ENCODE measurements at regions not wholly inside any gene's neighbourhood (a gene's known extent, or its start where the extent isn't known, plus 50 kb on each side); places are given as distances from the start of the nearest gene placed in this dataset.

DNA sequence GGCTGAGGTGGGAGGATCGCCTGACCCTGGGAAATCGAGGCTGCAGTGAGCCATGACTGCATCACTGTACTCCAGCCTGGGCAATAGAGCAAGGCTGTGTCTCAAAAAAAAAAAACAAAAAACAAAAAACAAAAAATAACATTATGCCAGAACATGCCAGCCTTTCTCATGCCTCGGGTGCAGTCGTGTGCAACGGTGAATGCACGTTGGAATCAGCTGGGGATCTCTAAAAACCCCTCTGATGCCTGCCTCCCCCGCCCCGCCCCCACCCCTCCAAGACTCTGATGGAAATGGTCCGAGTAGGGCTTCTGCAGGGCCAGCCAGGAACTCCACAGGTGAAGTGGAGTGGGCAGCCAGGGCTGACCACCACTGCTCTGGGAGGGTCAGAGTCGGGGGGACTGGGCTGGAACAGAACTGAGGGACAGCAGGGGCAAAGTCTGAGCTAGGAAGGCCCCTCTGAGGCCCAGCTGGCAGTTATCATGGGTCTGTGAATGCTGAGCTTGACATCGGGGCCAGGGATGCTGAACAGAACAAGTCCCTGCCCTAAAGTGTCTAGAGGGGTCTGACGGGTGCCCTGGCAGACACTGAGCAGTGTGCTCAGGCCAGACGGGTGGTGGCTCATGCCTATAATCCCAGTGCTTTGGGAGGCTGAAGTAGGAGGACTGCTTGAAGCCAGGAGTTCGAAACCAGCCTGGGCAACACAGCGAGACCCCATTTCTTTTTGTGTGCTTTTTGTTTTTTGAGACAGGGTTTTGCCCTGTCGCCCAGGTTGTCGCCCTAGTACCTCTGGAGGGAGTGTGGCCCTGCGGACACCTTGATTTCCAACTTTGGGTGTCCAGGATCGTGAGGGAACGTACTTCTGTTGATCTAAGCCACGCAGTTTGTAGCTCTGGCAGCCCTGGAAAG is 193.4 kb upstream of the GSE1 start:
- DNase-seq, result no peak

- DNase-seq, result peak; percentile 78
Measured at GRCh38 chr16:85420501-85421337, 192.4 kb upstream of the GSE1 start.

DNA sequence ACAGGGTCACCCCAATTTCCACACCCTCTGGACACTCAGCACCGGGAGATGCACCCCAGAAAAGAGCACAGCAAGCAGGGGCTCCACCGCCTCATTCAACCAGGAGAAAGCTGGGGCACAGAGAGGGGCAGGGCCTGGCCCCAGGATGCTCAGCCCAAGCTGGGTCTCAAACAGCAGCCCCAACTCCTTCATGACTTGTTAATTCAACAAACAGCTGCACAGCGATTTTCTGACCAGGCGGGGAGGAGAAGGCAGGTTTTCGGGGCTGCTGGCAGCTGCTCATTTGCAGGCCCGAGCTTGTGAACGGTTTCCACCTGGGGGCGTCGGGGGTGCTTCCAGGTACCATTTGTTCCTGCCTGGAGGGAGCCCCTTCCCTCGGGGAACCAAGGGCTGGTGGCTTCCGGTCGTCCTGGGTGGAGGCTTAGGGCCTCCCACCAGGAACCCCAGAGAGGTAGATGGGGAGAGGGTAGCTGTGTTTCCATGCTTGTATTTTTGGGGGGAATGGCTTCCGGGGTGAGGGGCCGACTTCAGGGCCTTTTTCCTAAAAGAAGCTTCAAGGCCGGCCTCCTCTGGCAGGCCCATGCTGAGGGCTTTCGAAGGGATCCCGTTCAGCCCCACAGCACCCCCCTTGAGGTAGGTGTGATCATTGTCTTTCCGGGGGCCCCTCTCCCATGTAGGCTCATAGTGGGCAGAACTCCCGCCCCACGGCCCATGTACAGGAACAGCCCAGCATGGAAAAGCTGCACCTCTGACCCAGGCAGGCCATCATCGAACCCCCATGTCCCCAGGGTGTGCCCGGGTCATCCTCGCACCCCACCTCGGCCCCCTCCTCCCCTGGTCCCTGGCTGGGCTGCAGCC is 191.6 kb upstream of the GSE1 start:
- no peak for DNase-seq

DNA sequence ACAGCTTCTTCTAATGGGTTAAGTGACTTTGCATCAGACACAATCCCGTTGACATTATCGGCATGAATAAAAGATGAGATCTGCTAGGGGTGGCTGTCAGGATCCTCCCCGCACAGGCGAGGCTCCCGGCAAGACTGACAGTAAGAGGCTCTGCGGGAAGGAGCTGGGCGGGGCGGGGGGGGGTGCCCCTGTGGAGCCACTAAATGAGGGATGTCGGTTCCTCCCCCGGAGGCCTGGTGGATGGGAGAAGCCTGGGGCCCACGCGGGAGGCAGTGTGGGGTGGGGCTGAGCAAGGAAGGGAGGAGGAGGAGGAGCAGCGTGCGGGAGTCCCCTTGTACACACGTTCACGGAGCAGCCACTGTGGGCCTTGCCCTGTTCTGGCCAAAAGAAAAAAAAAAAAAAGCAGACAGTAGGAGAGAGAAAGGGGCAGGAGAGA is 190.9 kb upstream of the GSE1 start:
- peak; percentile 82 for DNase-seq

DNA sequence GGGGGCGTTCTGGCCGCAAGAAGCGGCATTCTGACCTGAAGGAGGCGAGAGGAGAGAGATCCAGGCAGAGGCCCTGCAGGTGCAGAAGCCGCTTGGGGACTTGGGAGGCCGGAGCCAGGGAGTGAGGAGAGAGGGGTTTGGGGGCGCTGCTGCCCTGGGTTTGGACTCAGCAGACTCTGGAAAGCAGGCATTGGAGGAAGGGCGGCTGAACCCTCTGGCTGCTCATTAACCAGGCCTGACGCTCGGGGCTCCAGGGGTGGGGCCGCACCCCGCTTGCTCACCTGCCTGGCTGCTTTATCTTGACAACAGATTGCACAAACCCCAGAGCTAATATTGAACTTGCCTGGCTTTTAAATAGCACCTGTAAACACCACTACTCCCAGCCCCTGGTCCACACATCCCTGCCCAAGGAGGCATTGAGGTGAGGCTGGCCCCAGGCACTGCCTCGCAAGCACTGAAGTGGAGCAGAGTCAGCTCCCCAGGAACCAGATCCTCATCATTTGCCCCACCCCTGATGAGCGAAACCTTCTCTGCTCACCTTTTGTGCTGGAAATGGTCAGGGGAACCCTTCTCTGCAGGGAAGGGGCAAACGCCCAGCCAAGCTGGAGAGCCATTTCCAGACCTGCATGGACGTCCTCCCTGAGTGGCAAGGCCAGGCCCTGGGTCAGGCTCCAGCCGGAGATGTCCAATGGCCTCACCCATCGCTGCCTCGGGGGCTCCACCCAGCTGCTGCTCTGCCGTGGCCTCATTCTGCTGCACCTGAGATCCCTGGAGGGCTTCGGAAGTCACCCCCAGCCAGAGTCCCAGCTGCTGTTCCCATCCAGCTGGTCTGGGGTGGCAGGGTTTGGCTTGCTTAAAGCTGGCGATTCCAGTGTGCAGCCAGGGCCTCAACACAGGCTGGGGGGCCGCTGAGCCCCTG is 190.2 kb upstream of the GSE1 start:
- DNase-seq, result no peak

- no peak for DNase-seq
Measured at GRCh38 chr16:85423631-85424030, 189.5 kb upstream of the GSE1 start.

DNA sequence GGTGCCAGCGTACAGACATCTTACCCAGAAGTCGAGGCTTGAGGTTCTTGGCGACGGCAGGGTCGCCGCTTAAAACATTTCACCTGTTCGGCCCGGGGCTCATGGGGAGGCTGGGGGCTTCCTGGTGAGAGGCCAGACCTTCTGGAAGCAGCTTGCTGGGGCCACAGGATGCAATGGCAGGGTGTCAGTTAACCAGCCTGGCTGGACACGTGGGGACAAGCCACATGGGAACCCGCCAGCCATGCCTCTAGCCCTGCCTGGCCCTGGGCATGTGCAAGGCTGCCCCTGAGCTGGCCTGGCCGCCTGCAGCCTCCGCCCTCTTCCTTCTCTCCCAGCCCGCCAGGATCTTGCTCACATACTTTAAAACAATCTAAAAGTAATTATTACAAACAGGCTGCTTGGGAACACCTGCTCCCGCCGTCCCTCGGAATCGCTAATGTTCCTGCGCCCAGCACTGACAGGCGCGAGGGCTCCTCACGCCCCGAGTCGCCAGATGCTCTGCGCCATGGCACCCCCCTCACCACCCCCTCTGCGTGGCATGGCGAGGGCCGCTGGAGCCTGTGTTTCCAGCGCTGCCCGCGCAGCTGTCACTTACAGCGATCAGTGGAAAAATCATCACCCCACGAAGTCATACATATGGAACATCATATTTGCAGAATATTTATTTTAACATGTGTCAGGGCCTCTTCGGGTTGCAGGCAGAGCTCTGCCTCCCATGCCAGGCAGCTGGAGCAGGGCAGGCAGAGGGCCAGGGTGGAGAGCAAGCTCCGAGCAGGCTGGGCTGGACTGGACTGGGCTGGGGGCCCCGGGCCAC is 188.7 kb upstream of the GSE1 start:
- no peak for DNase-seq

DNA sequence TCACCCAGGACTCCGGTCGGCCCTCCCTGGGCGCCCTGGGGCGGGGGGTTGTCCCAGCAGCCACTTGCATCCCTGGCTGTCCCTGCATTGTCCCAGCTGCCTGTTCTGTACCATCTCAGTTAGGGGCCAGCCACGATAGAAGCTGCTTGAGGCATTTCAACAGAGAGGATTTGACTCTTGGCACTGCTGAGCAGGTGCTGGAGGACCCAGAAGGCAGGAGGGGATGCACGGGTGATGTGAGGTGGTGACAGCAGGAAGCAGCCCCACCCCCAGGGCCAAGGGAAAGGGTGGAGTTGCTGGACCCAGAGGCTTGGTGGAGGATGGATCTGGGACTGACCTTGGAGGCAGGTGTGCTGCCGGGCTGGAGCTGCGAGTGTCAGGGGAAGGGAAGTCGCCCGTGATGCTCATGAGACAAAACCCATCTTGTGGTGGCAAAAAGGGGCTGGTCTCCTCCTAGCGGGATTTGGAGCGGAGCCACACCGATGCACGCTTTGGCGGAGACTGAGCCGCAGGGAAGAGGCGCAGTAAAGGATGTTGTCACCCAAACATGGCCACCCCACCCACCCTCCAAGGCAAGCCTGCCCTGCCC is 188.0 kb upstream of the GSE1 start:
- DNase-seq, result no peak

GRCh38 chr16:85426806-85427205 is 186.3 kb upstream of the GSE1 start:
- no peak for DNase-seq

DNA sequence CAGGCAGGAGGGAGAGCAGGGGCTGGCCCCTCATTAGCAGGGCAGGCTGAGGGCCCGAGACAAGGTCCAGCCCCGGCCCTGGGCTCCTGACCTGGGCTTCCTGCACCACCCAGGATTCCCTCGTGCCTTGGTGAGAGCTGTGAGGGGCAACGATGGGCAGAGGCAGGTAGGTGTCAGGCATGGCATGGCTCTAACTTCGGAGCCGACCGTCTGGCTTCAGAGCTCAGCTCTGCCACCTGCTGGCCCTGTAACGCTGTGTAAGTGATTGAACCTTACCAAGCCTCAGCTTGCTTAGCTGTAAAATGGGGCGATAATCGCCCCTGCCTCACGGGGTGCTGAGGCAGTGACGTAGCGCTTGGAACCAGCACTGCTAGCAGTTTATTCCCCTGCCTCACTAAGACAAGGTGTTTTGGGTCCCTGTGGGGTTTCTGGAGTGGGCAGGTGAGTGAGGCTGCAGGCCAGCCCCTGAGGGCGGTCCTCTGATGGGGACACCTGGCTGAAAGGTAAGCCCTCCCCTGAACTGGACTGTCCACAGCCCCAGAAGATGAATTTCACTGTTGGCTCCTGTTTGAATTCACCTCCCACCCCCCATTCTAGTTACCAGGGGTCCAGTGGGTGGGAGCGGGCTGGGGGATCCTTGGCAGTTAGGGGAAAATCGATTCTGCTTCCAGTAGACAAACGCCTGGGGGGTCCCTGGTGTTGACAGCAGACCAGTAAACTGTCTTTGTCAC is 184.8 kb upstream of the GSE1 start:
- DNase-seq, result no peak

DNA sequence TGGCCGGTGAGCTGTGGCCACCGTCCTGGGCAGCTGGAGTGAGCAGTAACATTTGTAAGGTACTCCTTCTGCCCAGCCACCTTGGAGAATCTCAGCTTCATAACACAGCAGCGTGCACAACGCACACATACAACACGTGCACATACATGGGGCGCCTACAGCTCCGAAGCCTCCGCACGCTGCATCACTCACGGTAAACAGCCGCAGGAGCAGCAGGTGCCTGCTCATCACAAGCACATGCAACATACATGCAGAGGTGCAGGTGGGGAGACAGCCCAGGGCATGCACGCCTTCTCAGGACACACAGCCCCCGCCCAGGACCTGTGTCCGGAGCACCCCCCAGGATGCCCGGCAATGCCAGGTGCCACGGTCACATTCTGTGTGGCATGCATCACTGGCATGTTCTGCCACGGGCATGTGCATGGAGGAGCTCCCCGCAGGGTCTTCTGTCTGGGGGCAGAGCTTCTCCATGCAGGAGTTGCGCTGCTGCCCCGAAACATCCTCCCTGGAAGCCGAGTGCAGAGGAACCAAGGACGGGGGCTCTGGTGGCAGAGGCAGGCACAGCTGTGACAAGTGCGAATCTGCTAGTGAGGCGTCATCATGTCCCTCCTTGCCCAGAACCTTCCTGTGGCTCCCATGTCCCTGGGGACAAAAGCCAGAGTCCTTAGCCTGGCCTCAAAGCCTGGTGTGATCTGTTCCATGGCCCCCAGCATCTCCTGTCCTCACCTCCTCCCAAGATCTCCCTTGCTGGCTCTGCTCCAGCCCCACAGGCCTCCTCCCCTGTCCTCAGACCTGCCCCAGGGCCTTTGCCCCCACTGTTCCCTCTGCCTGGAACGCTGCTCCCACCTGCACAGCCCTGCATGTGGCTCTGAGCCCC is 184.0 kb upstream of the GSE1 start:
- DNase-seq, result no peak

- DNase-seq, result no peak
Measured at GRCh38 chr16:85429776-85430522, 183.2 kb upstream of the GSE1 start.

DNA sequence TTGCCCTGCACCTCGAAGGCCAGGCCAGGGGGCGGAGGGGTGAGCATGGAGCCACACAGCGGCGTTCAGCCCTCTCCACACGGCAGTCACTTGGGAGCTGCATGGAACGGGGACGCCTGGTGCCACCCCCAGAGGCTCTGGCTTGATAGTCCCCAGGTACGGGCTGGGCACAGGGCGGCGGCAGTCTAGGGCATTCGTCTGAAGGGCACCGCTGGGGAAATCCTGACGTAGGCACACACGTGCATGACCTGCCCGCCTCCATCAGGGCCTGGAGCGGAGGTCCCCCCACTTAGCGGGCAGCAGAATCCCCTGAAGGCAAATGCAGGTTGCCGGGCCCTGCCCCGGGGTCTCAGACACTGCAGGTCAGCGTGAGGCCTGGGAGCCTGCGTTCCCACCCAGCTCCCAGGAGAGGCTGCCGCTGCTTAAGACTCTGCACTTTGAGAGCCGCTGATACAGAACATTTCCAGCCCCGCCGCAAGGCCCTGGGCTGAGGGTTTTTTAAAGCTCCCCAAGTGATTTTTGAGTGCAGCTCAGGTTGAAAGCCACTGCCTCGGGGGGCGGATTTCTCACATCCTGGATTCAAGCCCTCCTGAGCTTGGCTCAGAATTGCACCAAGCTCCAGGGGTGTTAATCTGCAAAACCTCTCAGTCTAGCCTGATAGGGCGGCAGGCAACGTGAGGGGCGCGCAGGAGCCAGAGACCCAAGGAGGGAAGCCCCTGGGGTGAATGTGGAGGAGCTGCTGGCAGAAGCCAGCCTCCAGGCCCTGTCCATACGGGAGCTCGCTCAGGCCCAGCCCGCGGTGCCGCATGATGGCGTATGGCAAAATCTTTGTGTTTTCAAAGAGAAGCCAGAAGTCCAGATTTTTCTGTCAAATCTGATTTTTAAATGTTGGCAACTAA is 182.3 kb upstream of the GSE1 start:
- no peak for DNase-seq

DNA sequence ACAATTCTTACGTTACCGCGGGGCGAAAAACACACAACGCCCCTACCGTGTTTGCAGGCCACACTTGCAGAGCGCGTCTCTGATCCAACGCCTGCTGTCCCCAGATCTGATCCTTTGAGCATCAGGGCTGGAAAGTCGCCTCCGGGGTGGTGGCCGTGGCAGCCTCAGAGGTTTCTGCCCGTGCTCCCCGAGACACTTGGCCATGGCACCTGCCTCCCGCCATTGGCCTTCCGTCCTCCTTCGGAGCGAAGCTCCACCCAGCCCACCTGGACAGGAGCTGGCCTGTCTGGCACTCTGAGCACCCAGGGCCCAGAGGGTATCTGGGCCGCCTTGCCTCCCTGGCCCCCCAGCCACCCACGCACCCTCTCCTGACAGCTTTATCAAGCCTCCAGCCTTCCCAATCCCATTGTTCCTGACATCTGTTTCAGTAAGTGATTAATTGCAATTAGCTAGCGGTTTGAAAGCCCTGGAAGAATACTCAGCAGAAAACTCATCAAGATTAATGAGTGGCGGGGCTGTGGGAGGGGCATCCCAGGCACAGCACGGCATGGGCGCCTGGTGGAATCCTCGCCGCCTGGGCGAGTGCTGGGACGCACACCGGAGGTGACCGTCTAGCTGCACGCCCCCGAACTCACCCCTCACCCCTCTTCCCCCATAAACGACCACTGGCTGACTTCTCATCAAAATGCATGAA is 181.5 kb upstream of the GSE1 start:
- no peak for DNase-seq

GRCh38 chr16:85432606-85433005 is 180.5 kb upstream of the GSE1 start:
- no peak for DNase-seq

DNA sequence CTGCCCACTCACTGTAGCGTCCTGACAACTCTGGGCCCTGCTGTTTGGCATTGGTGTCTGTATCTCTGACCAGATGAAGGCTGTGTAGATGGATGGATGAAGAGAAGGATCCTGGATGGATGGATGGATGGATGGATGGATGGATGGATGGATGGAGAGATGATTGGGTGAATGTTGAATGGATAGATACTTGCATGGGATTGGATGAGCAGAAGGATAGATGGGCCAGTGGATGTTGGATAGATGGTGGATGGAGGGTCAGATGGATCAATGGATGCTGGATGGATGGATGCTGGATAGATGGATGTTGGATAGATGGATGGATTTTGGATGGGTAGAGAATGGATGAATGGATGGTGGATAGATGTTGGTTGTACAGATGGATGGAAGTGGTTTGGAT is 179.6 kb upstream of the GSE1 start:
- DNase-seq, result no peak
